GM12878 (cell line): ENCODE measurements at regions not wholly inside any gene's neighbourhood (a gene's known extent, or its start where the extent isn't known, plus 50 kb on each side); places are given as distances from the start of the nearest gene placed in this dataset.

Experiments
- ATAC-seq: fragments of 200-7000 bp; cut with Tn5 transposase; 3 replicates; pipeline ENCODE4 v1.9.1; 2020; ENCODE audit warnings: mild to moderate bottlenecking, moderate library complexity
- BruUV-seq: library from RNA; stranded (reverse); fragments of 400-500 nt; replicated peaks from 2 replicates; lab custom pipeline; 2021; lab: Mats Ljungman, UMichigan
- CTCF ChIA-PET: fragments of 300-600 bp; sonication (Branson Sonifier 250); formaldehyde crosslinking; extraction: SDS; loops from one replicate; lab custom pipeline; 2021; ENCODE audit warnings: inconsistent platforms; lab: Yijun Ruan, JAX
- POLR2A ChIA-PET: fragments of 350-600 bp; formaldehyde crosslinking; extraction: SDS; loops from one replicate; lab custom pipeline; 2021; ENCODE audit warnings: inconsistent platforms; lab: Charles Lee
- RAD21 ChIA-PET: fragments of 300-600 bp; sonication (Branson Sonifier 250); formaldehyde crosslinking; loops from one replicate; lab custom pipeline; 2023; ENCODE audit warnings: antibody characterized with exemption; ENCODE audit not compliant: unreplicated experiment; lab: Charles Lee
- SMC1A ChIA-PET: fragments of 300-600 bp; sonication (Branson Sonifier 250); formaldehyde crosslinking; loops from one replicate; lab custom pipeline; 2023; ENCODE audit not compliant: unreplicated experiment, uncharacterized antibody; lab: Charles Lee
- DNase-seq: peaks from one replicate; pipeline ENCODE4 v3.0.0-alpha.2; 2011; ENCODE audit warnings: low read depth, low spot score
- FAIRE-seq: peaks from 3 replicates; lab custom pipeline; 2011; peaks lifted over from hg19 to GRCh38; lab: Jason Lieb, UNC
- H2AFZ ChIP-seq: 2 replicates; pipeline ENCODE4 v1.6.0; 2011; ENCODE audit warnings: low read depth, low read length, control low read depth; ENCODE audit not compliant: control insufficient read depth
- H3K27ac ChIP-seq: 2 replicates; pipeline ENCODE4 v1.5.1; 2011; ENCODE audit warnings: control low read depth; ENCODE audit not compliant: control insufficient read depth, insufficient read depth
- H3K27me3 ChIP-seq, 2 experiments: replicated peaks in 1 of 2; 2 replicates each; pipeline versions ENCODE4 v1.6.0 to v1.6.1; 2011; ENCODE audit warnings: low read length in 1 of 2; ENCODE audit not compliant: control insufficient read depth in 2 of 2, insufficient read depth in 2 of 2
- H3K36me3 ChIP-seq, 2 experiments: 2 replicates each; pipeline ENCODE4 v1.5.1; 2011; ENCODE audit warnings: low read length in 1 of 2; ENCODE audit not compliant: control insufficient read depth in 2 of 2, insufficient read depth in 2 of 2
- H3K4me1 ChIP-seq: 2 replicates; pipeline ENCODE4 v1.6.1; 2011; ENCODE audit warnings: mild to moderate bottlenecking, low read length, moderate library complexity, mixed read lengths; ENCODE audit not compliant: control insufficient read depth, insufficient read depth
- H3K4me2 ChIP-seq: 2 replicates; pipeline ENCODE4 v1.6.0; 2011; ENCODE audit warnings: control low read depth; ENCODE audit not compliant: control insufficient read depth, insufficient read depth
- H3K4me3 ChIP-seq: fragments of 200-600 bp; sonication (generic); 2 replicates; pipeline ENCODE4 v1.5.1; 2016
- H3K79me2 ChIP-seq: 2 replicates; pipeline ENCODE4 v1.6.0; 2011; ENCODE audit warnings: low read length; ENCODE audit not compliant: control insufficient read depth, insufficient read depth
- H3K9ac ChIP-seq: 2 replicates; pipeline ENCODE4 v1.8.0; 2011; ENCODE audit warnings: low read length, control low read depth, mixed read lengths; ENCODE audit not compliant: control insufficient read depth, insufficient read depth
- H3K9me3 ChIP-seq: replicated peaks from 3 replicates; pipeline ENCODE4 v1.5.1; 2011; ENCODE audit warnings: mild to moderate bottlenecking, low read length; ENCODE audit not compliant: control insufficient read depth, insufficient read depth
- H4K20me1 ChIP-seq: 2 replicates; pipeline ENCODE4 v1.6.0; 2011; ENCODE audit not compliant: control insufficient read depth, insufficient read depth
- CHD2 ChIP-seq: IDR thresholded peaks from 2 replicates; pipeline ENCODE4 v1.6.1; 2011; ENCODE audit warnings: low read depth, low read length, improper control_type of control experiment, borderline replicate concordance
- CTCF ChIP-seq, 3 experiments: IDR thresholded peaks in 2 of 3; conservative IDR thresholded peaks in 1 of 3; 2 replicates each; pipeline ENCODE4 v1.5.1; 2011; ENCODE audit warnings: low read depth in 3 of 3, low read length in 3 of 3, mild to moderate bottlenecking in 3 of 3, control low read depth in 2 of 3, moderate library complexity in 2 of 3, inconsistent platforms in 1 of 3, mixed read lengths in 1 of 3; ENCODE audit not compliant: control insufficient read depth in 2 of 3, insufficient read depth in 1 of 3; ENCODE audit errors: extremely low read depth in 1 of 3
- FOXK2 ChIP-seq: fragments of 450-650 bp; IDR thresholded peaks from 2 replicates; pipeline ENCODE4 v1.6.1; 2017; ENCODE audit warnings: mild to moderate bottlenecking, moderate library complexity
- GABPA ChIP-seq: IDR thresholded peaks from 2 replicates; pipeline ENCODE4 v1.6.1; 2014; ENCODE audit warnings: antibody characterized with exemption, low read depth, mild to moderate bottlenecking, inconsistent platforms
- KDM1A ChIP-seq: fragments of 200-600 bp; sonication (generic); IDR thresholded peaks from 2 replicates; pipeline ENCODE4 v1.6.1; 2016; ENCODE audit warnings: borderline replicate concordance
- MAX ChIP-seq: IDR thresholded peaks from 2 replicates; pipeline ENCODE4 v1.6.1; 2012; ENCODE audit warnings: low read depth, low read length, improper control_type of control experiment
- MEF2B ChIP-seq: fragments of 450-650 bp; IDR thresholded peaks from 2 replicates; pipeline ENCODE4 v1.6.1; 2018; ENCODE audit warnings: mild to moderate bottlenecking, moderate library complexity; ENCODE audit not compliant: partially characterized antibody, poor library complexity, severe bottlenecking
- SREBF2 ChIP-seq: IDR thresholded peaks from 2 replicates; pipeline ENCODE4 v1.6.1; 2012; ENCODE audit warnings: mild to moderate bottlenecking, low read length
- USF2 ChIP-seq: IDR thresholded peaks from 2 replicates; pipeline ENCODE4 v1.6.1; 2011; ENCODE audit warnings: low read depth, low read length, improper control_type of control experiment, borderline replicate concordance
- WGBS: methylation state at CpG from one replicate; pipeline ENCODE4 v1.1.6; 2016; ENCODE audit warnings: low lambda C conversion rate; ENCODE audit not compliant: insufficient replicate concordance, insufficient coverage; ENCODE audit errors: missing lambda C conversion rate; 5-methylcytosine and 5-hydroxymethylcytosine counted together
- in situ Hi-C: fragments of 300-500 bp; cut with MboI; formaldehyde crosslinking; loops from 9 replicates; pipeline ENCODE4 v1.14.3; 2018; ENCODE audit warnings: mixed read lengths
- intact Hi-C: fragments of 100-400 bp; cut with micrococcal nuclease; formaldehyde crosslinking; loops from one replicate; pipeline ENCODE4 v1.14.2; 2022; ENCODE audit not compliant: unreplicated experiment
- TF ChIP-seq, protein P1 (sequence below): fragments of 450-650 bp; IDR thresholded peaks from 2 replicates; pipeline ENCODE4 v1.6.1; 2016; ENCODE audit warnings: mild to moderate bottlenecking
- TF ChIP-seq, protein P2 (sequence below): fragments of 450-650 bp; IDR thresholded peaks from 2 replicates; pipeline ENCODE4 v1.6.1; 2016; ENCODE audit warnings: mild to moderate bottlenecking, moderate library complexity, borderline replicate concordance

- Histone ChIP-seq H3K9ac (no peak overlapping the region), H3K79me2 (no peaks in the 10 kb centered on the region), H4K20me1 (no peaks in the 10 kb centered on the region), H3K4me2 (no peak overlapping the region), H2AFZ (no peak overlapping the region), H3K36me3 (no peaks in the 10 kb centered on the region), H3K27ac (no peak overlapping the region), H3K9me3 (no peaks in the 10 kb centered on the region), H3K4me3 (no peak overlapping the region), H3K27me3 (peaks cover 0 to 14% of the 10 kb centered on the region in 2 experiments; a peak in 2 of 4 replicates), H3K4me1 (no peaks in the 10 kb centered on the region)
- ChIA-PET RAD21 (no interaction called here), CTCF (interaction anchor here (1.3 kb wide), 1 partner anchor 18 kb away, joined by 3 read pairs; no protein-coding TSS in a partner anchor), SMC1A (no interaction called here)
- DNase-seq (no peak), ATAC-seq (peak; percentile 19; the same call in 2 of the 3 replicates)
- in situ Hi-C loops (no loop called here), intact Hi-C loops (no loop called here)
- 34% methylated on average over 43 of the region's 56 CpGs for WGBS
- TF ChIP-seq CHD2, result no peak
- no peak for TF ChIP-seq MAX
- no peak for TF ChIP-seq GABPA
- no peak for TF ChIP-seq SREBF2
- TF ChIP-seq, protein P1, sequence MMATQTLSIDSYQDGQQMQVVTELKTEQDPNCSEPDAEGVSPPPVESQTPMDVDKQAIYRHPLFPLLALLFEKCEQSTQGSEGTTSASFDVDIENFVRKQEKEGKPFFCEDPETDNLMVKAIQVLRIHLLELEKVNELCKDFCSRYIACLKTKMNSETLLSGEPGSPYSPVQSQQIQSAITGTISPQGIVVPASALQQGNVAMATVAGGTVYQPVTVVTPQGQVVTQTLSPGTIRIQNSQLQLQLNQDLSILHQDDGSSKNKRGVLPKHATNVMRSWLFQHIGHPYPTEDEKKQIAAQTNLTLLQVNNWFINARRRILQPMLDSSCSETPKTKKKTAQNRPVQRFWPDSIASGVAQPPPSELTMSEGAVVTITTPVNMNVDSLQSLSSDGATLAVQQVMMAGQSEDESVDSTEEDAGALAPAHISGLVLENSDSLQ, result no peak
- TF ChIP-seq USF2, result no peak
- no peak for TF ChIP-seq KDM1A
- TF ChIP-seq FOXK2, result no peak
- TF ChIP-seq CTCF (IDR thresholded peaks at IDR 0.05 in 2 of 3, conservative IDR thresholded peaks at IDR 0.05 in 1 of 3; ENCODE audit: control insufficient read depth in 2 of 3, extremely low read depth in 1 of 3, insufficient read depth in 1 of 3, low read depth in 3 of 3, low read length in 3 of 3), result no peak
- TF ChIP-seq, protein P2, sequence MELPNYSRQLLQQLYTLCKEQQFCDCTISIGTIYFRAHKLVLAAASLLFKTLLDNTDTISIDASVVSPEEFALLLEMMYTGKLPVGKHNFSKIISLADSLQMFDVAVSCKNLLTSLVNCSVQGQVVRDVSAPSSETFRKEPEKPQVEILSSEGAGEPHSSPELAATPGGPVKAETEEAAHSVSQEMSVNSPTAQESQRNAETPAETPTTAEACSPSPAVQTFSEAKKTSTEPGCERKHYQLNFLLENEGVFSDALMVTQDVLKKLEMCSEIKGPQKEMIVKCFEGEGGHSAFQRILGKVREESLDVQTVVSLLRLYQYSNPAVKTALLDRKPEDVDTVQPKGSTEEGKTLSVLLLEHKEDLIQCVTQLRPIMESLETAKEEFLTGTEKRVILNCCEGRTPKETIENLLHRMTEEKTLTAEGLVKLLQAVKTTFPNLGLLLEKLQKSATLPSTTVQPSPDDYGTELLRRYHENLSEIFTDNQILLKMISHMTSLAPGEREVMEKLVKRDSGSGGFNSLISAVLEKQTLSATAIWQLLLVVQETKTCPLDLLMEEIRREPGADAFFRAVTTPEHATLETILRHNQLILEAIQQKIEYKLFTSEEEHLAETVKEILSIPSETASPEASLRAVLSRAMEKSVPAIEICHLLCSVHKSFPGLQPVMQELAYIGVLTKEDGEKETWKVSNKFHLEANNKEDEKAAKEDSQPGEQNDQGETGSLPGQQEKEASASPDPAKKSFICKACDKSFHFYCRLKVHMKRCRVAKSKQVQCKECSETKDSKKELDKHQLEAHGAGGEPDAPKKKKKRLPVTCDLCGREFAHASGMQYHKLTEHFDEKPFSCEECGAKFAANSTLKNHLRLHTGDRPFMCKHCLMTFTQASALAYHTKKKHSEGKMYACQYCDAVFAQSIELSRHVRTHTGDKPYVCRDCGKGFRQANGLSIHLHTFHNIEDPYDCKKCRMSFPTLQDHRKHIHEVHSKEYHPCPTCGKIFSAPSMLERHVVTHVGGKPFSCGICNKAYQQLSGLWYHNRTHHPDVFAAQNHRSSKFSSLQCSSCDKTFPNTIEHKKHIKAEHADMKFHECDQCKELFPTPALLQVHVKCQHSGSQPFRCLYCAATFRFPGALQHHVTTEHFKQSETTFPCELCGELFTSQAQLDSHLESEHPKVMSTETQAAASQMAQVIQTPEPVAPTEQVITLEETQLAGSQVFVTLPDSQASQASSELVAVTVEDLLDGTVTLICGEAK, result no peak
- TF ChIP-seq MEF2B, result no peak
- TF ChIP-seq, all 136 proteins: peak for 0
- FAIRE-seq, result no peak
- POLR2A ChIA-PET, result no interaction called here
- BruUV-seq, result no TSS peak
Measured at GRCh38 chr13:94968040-94968756, 255.9 kb upstream of the SOX21 start.
